H1 (cell line): ENCODE measurements at regions not wholly inside any gene's neighbourhood (a gene's known extent, or its start where the extent isn't known, plus 50 kb on each side); places are given as distances from the start of the nearest gene placed in this dataset.

Experiments
- CBX5 ChIP-seq: fragments of 300-800, 300-1000 bp; sonication (generic); IDR thresholded peaks from 2 replicates; pipeline ENCODE4 v1.7.1; 2016; ENCODE audit warnings: antibody characterized with exemption, low read length, low read depth
- CTCF ChIP-seq, 3 experiments: IDR thresholded peaks; 1 replicate in 2 of 3; 2 replicates in 1 of 3; pipeline versions ENCODE4 v1.5.1 to v1.6.1; 2011; ENCODE audit warnings: low read length in 3 of 3, mild to moderate bottlenecking in 3 of 3, inconsistent platforms in 2 of 3, low read depth in 1 of 3, moderate library complexity in 1 of 3; ENCODE audit not compliant: insufficient read depth in 1 of 3; ENCODE audit errors: control extremely low read depth in 1 of 3
- TAF1 ChIP-seq: IDR thresholded peaks from 2 replicates; pipeline ENCODE4 v1.6.1; 2011; ENCODE audit warnings: mild to moderate bottlenecking, low read depth, low read length

GRCh38 chr9:110110154-110110553 lies 97.8 kb downstream of the C9orf152 start:
- TF ChIP-seq CBX5 (no peak), TAF1 (no peak), CTCF (IDR thresholded peaks at IDR 0.05; ENCODE audit: control extremely low read depth in 1 of 3, insufficient read depth in 1 of 3, low read depth in 1 of 3, low read length in 3 of 3) (no peak)
